NCI-H510A (cell line): ENCODE measurements at regions not wholly inside any gene's neighbourhood (a gene's known extent, or its start where the extent isn't known, plus 50 kb on each side); places are given as distances from the start of the nearest gene placed in this dataset.
"Not testable (repeated sequence)": the region's sequence is repeated elsewhere in the genome, so short reads cannot be mapped to it uniquely, and the experiment has no call there.

Experiments
- DNase-seq: peaks from one replicate; lab custom pipeline; 2025; lab: John Stamatoyannopoulos, UW

DNA sequence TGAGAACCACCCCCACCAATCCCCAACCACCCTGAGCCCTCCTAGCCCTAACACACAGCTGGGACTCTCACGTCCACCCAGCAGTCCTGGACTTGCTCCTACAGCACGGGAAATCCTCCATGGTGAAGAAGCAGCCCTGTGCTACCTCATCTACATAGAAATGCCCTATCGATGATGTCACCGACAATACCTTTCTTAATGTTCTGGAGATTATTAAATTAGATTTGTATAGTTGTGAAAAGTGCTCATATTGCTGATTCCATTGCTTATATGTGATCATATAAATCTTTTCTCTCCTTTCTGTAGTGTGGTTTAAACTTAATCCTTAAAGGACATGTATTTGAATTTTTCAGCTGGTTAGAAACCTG, 97.1 kb downstream of the PPIAL4G start:
- DNase-seq = not testable (repeated sequence)

DNA sequence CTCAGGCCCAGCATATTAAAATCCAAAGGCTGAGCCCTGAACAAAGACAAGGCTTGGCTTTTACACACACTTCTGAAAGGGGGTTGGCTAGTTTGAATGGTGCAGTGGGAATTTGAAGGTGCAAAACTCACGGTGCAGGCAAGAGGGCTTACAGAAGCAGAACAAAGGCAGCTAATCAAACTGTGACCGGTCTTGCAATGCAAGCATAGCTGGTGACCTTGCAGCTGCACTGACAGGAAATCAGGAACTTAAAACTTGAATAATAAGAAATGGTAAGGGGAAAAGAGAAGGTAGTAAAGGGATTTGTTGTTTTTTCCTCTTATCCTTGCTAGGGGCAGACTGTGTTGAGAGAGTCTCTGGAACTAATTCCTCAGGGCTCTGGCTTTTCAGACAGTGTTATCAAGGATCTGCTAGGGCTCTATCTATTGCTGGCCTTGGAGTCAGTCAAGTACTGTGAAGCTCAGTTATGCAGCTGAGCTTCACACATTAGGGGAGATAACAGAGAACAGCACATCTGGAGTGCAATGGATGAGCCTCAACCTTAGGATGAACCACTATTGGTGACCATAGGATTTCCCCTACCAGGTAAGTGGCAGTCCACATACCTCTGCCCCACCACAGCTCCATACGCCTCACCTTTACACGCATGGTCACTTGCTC, 97.6 kb downstream of the PPIAL4G start:
- DNase-seq = no peak

DNA sequence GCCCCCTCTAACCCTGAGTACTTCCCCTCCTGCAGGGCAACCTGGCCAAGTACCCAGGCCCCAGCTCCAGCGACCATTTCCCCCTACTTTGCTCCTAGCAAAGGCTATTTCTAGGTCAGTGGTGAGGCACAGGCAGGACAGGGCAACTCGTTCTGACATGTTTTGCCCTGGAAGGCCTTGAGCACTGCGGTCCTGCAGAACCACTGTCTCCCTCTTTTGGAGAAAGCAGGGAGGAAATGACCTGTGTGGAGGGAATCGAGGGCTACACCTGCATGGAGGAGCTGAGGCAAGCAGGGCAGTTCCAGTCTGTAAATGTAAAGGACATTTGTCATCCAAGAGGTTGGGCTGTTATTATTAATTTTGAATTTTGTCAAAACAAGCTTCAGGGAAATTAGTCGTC, 99.1 kb downstream of the PPIAL4G start:
- no peak for DNase-seq

DNA sequence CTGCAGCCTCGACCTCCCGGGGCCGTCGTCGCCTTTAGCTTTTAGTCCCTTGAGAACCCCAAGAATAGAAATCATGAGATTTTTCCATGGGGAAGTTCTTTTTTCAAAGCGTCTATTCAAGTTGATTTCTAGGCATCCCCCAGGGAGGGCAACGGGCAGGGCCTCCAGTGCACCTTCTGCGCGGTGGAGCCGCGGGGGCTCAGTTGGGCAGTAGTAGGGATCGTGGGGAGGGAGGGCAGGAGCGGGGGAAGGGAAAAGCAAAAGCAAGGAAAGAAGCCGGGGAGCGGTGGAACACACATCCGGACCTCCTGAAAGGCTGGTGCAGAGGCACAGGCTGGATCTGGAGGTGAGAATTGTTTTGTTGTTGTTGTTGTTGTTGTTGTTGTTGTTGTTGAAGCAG, 103.4 kb downstream of the PPIAL4G start:
- DNase-seq = no peak

DNA sequence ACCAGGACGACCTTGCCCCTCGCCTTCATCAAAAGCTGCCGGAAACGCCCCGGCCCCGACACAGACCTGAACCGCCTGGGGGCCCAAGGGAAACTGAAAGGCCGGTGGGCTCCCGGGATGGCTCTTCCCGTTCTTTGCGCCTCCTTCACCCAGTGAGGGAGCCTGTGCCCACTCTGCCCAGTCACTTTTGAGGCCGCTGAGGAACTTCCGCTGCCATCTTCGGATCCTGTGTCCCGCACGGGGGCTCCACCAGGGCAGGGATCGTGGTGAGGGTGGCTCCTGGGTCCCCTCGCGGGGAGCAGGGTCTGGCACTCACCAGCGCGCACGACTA, 104.0 kb downstream of the PPIAL4G start:
- DNase-seq = no peak

DNA sequence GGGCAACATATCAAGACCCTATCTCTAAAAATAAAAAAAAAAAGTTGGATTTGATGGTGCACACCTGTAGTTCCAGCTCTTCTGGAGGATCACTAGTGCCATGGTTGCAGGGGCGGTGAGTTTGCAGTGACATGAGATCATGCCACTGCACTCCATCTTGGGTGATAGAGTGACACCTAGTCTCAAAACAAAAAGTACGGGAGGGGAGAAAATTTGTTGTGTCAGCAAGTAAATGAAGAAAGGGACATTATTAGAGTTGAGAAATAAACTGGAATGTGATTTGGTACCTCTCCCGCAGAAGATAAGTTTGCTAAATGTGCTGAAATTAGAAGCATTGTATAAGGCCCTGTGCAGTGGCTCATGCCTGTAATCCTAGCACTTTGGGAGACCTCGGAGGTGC, 105.1 kb downstream of the PPIAL4G start:
- not testable (repeated sequence) for DNase-seq

DNA sequence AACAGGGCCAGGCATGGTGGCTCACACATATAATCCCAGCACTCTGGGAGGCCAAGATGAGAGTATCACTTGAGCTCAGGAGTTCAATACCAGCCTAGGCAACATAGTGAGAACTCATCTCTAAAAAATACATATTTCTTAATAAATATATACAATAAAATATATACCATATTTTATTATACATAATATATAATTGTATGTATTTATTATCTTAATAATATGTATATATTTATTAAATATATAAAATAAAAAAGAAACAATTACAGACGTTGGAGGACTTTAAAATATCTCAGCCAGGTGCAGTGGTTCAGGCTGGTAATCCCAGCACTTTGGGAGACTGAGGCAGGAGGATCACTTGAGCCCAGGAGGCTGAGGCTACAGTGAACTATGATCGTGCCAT, 106.1 kb downstream of the PPIAL4G start:
- not testable (repeated sequence) for DNase-seq

DNA sequence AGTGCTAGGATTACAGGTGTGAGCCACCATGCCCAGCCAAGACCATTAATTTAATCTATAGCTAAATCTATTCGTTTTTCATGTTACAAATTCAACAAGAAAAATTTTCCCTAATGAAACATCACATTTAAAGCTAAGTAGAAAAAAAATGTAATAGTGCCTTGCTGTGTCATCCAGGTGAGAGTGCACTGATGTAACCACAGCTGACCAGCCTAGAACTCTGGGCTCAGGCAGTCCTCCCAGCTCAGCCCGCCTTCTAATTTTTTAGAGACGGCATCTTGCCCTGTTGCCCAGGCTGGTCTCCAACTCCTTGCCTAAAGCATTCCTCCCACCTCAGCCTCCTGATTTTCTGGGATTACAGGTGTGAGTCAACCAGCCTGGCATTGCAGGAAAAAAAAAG, 109.0 kb downstream of the PPIAL4G start:
- DNase-seq = no peak

DNA sequence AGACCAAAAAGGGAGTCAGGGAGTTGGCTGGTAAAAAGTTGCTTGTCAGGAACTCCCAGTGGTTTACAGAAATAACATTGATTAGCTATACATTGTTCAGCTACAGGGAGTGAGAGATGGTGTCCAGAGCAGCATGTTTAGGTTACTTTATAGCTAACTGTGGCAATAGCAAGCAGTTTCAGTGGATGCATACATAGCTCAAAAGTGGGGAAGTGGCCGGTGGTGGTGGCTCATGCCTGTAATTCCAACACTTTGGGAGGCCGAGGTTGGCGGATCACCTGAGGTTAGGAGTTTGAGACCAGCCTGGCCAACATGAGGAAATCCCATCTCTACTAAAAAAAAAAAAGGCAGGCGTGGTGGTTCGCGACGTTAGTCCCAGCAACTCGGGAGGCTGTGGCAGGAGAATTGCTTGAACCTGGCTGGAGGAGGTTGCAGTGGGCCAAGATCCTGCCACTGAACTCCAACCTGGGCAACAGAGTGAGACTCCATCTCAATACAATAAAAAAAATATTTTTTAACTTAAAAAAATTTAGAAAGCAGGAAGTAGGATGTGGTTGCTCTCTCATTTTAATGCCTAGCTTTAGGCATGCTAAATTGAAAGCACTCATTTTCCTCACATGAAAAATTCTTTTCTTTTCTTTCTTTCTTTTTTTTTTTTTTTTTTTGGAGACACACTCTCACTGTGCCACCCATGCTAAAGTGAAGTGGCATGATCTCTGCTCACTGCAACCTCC, 109.7 kb downstream of the PPIAL4G start:
- DNase-seq = no peak

DNA sequence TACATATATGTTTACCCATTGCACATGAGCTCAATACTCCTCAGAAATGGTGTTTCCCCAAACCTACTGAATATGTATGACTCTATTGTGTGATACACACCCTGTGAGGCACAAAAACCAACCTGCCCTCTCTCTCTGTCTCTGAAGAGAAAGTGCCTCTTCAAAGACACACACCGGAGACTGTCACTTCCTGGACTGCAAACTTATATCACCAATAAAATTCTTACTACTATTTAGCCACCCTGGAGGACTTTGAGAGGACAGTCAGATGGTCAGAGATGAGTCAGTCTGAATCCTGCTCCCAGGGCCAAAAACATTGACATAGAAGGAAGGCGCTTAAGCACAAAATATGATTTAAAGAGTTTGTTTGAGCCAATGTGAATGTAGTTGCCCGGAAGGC, 110.4 kb downstream of the PPIAL4G start:
- DNase-seq = no peak

DNA sequence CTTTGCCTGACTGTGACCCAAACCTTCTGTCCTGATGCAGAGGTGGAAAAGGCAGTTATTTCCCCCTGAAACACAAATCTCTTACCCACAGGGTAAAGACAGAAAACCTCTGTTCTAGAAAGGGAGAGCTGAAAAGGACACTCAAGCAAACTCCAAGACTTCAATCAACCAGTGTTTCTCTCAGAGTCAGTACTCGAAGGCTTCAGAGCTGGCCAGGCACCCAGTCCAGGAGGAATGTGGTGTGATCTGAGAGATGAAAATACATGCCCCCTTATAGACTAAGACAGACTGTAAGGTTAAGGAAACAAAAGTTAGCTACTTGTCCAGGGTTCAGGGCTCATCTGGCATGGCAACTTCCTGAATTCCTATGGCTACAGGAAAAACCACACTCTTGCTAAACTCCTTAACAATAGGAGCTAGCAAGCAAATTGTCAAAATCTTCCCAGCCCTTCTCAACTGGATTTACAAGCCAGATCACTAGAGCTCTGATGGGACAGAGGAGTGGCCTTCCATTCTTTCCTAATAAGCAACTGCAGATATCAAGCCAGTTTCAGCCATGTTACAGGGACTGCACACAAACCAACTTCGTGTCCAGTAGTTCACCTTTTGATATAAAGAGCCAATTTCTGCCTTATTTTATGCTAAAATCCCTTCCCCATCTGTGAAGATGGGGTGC, 110.9 kb downstream of the PPIAL4G start:
- DNase-seq = not testable (repeated sequence)

DNA sequence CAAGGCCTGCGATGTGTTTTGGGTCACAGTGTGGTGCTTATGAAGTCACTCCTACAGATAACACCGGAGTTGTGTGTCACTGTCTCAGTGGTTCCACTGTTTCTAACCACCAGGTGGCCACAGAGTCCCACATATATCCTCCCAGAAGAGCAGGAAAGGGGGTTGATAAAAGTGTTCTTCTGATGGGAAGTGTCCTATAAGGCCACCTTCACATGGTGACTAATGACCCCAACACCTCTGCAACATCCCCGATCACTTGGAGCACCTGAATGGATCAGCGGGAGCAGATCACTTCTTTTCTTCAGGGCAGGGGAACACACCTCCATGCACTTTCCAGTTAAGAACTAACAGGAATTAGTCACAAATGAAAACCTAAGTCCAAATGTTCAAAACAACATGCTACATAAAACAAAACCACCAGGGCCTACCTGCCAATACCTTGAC, 111.5 kb downstream of the PPIAL4G start:
- DNase-seq = peak; percentile 21

DNA sequence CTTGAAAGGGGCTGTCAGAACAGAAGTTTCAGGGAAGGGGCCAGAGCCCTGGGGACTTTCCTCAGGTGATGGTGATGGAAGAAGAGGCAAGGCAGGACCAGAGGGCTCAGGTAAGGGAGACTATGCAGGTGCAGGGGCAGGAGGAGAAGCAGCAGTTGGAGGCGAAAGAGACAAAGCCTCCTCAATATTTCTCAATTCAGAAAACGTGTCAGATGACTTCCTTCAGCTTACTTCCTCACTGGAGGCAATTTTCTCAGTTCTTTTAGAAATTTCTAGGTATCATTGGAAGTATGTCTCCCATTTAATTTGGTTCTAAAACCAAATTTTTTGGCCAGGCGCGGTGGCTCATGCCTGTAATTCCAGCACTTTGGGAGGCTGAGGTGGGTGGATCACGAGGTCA, 112.4 kb downstream of the PPIAL4G start:
- not testable (repeated sequence) for DNase-seq

DNA sequence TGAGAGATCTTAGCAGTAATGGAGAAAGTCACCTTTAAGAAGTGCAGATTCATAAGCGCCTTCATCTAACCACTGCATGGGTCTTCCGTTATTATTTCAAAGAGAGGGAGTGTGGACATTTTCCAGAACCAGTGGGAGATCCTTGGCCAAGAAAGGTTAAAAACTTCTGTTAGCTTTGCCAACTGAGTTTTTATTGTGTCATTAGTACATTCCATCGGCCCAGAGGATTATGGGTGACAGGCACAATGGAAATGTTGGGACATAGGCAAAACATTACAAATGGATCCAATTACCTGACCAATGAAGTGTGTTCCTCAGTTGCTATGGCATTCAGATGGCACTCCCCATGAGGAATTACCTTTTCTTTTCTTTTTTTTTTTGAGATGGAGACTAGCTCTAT, 115.5 kb downstream of the PPIAL4G start:
- DNase-seq = no peak

DNA sequence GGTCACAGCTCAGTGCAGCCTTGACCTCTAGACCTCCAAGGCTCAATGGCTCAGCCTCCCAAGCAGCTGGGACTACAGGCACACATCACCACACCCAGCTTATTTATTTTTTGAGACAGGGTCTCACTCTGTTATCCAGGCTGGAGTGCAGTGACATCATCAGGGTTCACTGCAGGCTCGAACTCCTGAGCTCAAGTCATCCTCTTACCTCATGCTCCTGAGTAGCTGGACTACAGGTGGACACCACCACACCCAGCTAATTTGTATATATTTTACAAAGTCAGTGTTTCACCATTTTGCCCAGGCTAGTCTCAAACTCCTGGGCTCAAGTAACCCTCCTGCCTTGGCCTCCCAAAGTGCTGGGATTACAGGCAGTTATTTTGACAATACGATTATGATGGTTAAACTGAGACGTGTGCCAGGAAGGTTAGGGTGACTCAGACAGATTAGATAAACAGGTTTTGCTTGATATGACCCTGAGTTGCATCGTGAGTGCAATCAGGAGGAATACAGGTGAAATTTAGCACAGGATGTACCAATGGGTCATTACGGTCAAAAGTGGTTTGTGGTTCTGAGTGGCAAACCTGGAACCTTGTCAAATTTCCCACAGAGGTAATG, 116.9 kb downstream of the PPIAL4G start:
- not testable (repeated sequence) for DNase-seq

DNA sequence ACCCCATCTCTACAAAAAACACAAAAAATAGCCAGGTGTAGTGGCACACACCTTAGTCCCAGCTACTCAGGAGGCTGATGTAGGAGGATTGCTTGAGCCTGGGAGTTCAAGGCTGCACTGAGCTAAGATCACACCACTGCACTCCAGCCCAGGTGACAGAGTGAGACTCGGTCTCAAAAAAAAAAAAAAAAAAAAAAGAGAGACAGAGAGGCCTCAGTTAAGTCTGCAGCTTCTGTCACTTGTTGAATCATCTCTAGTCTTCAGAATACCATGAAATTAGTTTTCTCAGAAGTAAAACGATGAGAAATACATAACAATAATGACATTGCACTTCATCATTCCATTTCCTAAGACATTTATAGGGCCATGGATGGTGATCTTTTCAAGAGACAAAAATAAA, 118.0 kb downstream of the PPIAL4G start:
- not testable (repeated sequence) for DNase-seq

DNA sequence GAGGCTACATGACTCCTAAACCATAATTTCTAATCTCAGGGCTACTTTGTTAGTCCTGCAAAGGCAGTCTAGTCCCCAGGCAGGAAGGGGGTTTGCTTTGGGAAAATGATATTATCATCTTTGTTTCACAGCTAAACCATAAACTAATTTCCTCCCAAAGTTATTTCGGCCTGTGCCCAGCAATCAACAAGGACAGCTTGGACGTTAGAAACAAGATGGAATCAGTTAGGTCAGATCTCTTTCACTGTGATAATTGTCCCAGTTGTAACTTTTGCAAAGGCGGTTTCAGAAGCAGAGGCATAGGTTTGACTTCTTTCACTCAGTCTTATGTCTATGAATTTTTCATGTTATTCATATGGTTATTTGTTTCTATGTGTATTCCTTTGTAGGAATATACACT, 119.1 kb downstream of the PPIAL4G start:
- not testable (repeated sequence) for DNase-seq

DNA sequence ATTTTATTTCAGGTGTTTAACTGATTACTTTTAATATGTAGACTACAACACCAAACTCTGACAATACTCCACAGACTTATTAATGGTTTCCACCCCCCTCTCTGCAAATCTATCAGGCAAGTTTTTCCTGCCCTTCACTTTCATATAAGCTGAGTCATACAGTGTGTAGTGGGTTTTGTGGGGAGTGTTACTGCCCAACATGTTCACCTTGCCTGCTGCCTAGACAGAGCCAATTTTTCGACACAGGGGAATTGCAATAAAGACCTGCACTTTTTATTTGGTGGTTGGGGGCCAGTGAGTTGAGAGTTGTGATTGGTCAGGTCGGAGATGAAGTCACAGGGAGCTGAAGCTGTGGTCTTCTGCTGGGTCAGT, 119.7 kb downstream of the PPIAL4G start:
- DNase-seq = no peak

DNA sequence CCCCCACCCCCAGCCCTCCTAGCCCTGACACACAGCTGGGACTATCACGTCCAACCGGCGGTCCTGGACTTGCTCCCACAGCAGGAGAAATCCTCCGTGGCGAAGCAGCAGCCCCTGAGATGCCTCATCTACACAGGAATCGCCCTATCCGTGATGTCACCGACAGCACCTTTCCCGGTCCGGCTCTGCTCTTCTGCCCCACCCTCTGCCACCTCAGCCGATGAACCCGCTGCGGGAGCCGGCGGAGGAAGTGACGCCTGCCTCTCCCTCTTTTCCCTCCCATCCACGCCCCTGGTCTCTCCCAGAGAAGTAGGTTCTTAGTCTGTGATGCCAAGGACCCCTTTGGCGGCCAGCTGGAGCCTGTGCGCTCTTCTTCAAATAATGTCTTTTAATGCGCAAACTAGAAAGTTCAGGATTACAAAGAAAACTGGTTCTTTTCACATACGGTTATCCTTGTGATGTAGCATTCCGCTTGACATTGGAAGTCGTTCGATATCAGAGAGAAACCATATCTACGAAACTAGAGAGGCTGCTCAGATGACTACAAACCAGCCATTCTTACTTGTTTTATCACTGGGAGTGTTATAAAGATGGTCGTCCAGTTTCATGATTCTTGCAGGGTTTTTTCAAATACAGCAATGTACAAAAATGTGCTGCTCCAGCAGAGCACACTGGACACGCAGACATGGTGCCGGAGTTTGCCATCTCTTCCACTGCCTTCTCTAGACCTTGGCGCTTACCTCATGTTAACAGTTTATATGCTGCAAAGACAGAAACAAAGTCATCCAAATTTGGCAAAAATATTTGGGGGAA, 120.3 kb downstream of the PPIAL4G start:
- DNase-seq = no peak

DNA sequence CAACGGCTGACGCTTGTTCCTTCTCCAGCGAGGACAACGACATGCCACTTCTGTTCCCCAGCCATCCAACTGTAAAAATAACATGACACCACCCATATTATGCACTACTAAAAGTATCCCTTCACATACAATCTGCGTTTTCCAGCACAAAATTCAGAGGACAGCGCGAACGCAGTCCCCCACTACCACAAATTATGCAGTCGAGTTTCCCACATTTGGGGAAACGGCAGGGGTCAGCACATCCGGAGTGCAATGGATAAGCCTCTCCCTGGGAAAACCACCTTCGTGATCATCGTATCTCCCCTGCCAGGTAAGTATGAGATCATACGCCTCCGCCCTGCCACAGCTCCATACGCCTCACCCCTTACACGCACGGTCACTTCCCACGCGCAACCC, 120.9 kb downstream of the PPIAL4G start:
- no peak for DNase-seq

DNA sequence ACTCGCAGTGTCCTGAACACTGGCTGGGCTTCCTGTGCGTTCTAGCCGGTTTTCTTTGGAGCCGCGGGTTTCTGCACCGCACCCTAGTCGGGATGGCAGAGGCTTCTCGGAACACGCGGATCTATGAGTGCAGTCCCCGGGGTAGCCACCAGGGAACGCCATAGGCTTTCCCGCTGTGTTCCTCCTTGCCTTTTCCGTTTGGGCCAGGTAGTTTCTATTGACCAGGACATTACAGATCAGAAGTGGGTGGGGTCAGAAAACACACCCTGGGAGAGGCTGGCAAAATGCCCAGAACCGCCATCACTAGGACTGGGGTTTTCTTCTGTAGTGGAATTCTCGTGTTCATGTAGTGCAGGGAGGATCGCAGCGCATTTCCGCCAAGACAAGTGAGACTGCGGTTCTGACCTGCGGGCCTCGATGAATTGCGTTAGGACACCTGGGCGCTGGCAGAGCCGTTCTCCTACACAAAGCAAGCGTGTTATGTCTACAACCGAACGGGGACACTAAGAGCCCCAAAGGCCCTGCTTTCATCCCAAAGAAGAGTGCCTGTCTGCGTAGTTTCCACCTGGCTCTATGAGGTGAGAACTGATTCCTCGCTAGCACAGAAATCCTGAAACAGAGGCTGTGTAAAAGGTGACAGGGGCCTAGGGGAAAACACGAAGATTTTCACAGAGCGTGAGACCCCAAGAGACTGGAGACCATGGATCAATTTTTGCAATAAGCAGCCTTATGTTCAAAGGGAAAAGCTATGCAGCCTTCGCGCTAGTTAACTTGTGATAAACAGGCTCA, 121.5 kb downstream of the PPIAL4G start:
- peak; percentile 49 for DNase-seq
